Ectodermal cell (in vitro differentiated cells): ENCODE measurements at regions not wholly inside any gene's neighbourhood (a gene's known extent, or its start where the extent isn't known, plus 50 kb on each side); places are given as distances from the start of the nearest gene placed in this dataset.

Experiments
- H3K27ac ChIP-seq: 2 replicates; pipeline ENCODE4 v1.7.0; 2013; ENCODE audit warnings: mild to moderate bottlenecking, low read depth, low read length; ENCODE audit not compliant: insufficient read depth, poor library complexity, severe bottlenecking
- H3K27me3 ChIP-seq: 2 replicates; pipeline ENCODE4 v1.7.0; 2013; ENCODE audit warnings: mild to moderate bottlenecking, low read length; ENCODE audit not compliant: insufficient read depth, control insufficient read depth, poor library complexity, severe bottlenecking
- H3K36me3 ChIP-seq: one replicate; pipeline ENCODE4 v1.7.0; 2013; ENCODE audit warnings: low read length; ENCODE audit not compliant: control insufficient read depth, insufficient read depth
- H3K4me1 ChIP-seq: one replicate; pipeline ENCODE4 v1.7.0; 2013; ENCODE audit warnings: low read length; ENCODE audit not compliant: control insufficient read depth, insufficient read depth
- H3K4me3 ChIP-seq: 2 replicates; pipeline ENCODE4 v1.7.0; 2013; ENCODE audit warnings: low read depth, low read length, control low read depth; ENCODE audit not compliant: insufficient read depth
- H3K9me3 ChIP-seq: 2 replicates; pipeline ENCODE4 v1.7.0; 2013; ENCODE audit warnings: mild to moderate bottlenecking, low read length, moderate library complexity; ENCODE audit not compliant: control insufficient read depth
- WGBS, 2 experiments: methylation state at CpG; one replicate each; pipeline ENCODE4 v1.1.7; 2013; ENCODE audit warnings: missing lambda C conversion rate in 2 of 2; 5-methylcytosine and 5-hydroxymethylcytosine counted together

- Histone ChIP-seq H3K4me1 (no peaks in the 10 kb centered on the region), H3K4me3 (no peak overlapping the region), H3K36me3 (no peaks in the 10 kb centered on the region), H3K27me3 (no peaks in the 10 kb centered on the region), H3K27ac (no peak overlapping the region), H3K9me3 (no peaks in the 10 kb centered on the region)
- WGBS, 2 experiments, result 86 to 90% methylated on average over 1 of the region's 1 CpG
Observed at GRCh38 chr9:105846825-105847224, 152.5 kb downstream of the TMEM38B start.

- no peaks in the 10 kb centered on the region for H3K4me1 ChIP-seq
- H3K27me3 ChIP-seq, result no peaks in the 10 kb centered on the region
- H3K9me3 ChIP-seq, result no peaks in the 10 kb centered on the region
- no peak overlapping the region for H3K27ac ChIP-seq
- WGBS, 2 experiments, result 92 to 96% methylated on average over 3 to 4 of the region's 4 CpGs
- no peak overlapping the region for H3K4me3 ChIP-seq
- no peaks in the 10 kb centered on the region for H3K36me3 ChIP-seq
Observed at GRCh38 chr9:105850852-105851500, 156.6 kb downstream of the TMEM38B start.

- WGBS, 2 experiments, result no CpG with 5 or more reads among the region's 1 CpG
Observed at GRCh38 chr9:105854026-105854782, 159.9 kb downstream of the TMEM38B start.

GRCh38 chr9:105854783-105855724 lies 160.7 kb downstream of the TMEM38B start:
- 93 to 94% methylated on average over 2 to 3 of the region's 3 CpGs for WGBS, 2 experiments
- Histone ChIP-seq H3K27ac (no peak overlapping the region), H3K9me3 (no peaks in the 10 kb centered on the region), H3K4me1 (no peaks in the 10 kb centered on the region), H3K36me3 (no peaks in the 10 kb centered on the region), H3K27me3 (no peaks in the 10 kb centered on the region), H3K4me3 (no peak overlapping the region)

More at GRCh38 chr9:105854026-105854782, 159.9 kb downstream of the TMEM38B start:
- Histone ChIP-seq H3K9me3 (no peaks in the 10 kb centered on the region), H3K4me3 (no peak overlapping the region), H3K36me3 (no peaks in the 10 kb centered on the region), H3K4me1 (no peaks in the 10 kb centered on the region), H3K27me3 (no peaks in the 10 kb centered on the region), H3K27ac (no peak overlapping the region)

- H3K4me3 ChIP-seq, result no peak overlapping the region
- H3K27me3 ChIP-seq, result no peaks in the 10 kb centered on the region
- no peak overlapping the region for H3K27ac ChIP-seq
- no peaks in the 10 kb centered on the region for H3K9me3 ChIP-seq
- H3K4me1 ChIP-seq, result no peaks in the 10 kb centered on the region
- WGBS, 2 experiments, result 86 to 96% methylated on average over 3 of the region's 3 CpGs
- H3K36me3 ChIP-seq, result no peaks in the 10 kb centered on the region
Observed at GRCh38 chr9:105855987-105856386, 161.6 kb downstream of the TMEM38B start.

GRCh38 chr9:105858006-105858690 lies 163.8 kb downstream of the TMEM38B start:
- Histone ChIP-seq H3K27ac (no peak overlapping the region), H3K4me3 (no peak overlapping the region), H3K27me3 (no peaks in the 10 kb centered on the region), H3K36me3 (no peaks in the 10 kb centered on the region), H3K4me1 (no peaks in the 10 kb centered on the region), H3K9me3 (no peaks in the 10 kb centered on the region)
- WGBS, 2 experiments, result 86 to 94% methylated on average over 1 of the region's 1 CpG

GRCh38 chr9:105858877-105859276 lies 164.5 kb downstream of the TMEM38B start:
- no peaks in the 10 kb centered on the region for H3K4me1 ChIP-seq
- H3K27ac ChIP-seq, result no peak overlapping the region
- no peaks in the 10 kb centered on the region for H3K9me3 ChIP-seq
- no peaks in the 10 kb centered on the region for H3K27me3 ChIP-seq
- H3K36me3 ChIP-seq, result no peaks in the 10 kb centered on the region
- no peak overlapping the region for H3K4me3 ChIP-seq

GRCh38 chr9:105859428-105860091 lies 165.2 kb downstream of the TMEM38B start:
- Histone ChIP-seq H3K27me3 (no peaks in the 10 kb centered on the region), H3K27ac (no peak overlapping the region), H3K9me3 (no peaks in the 10 kb centered on the region), H3K4me1 (no peaks in the 10 kb centered on the region), H3K36me3 (no peaks in the 10 kb centered on the region), H3K4me3 (no peak overlapping the region)

- Histone ChIP-seq H3K27me3 (no peaks in the 10 kb centered on the region), H3K9me3 (no peaks in the 10 kb centered on the region), H3K4me3 (no peak overlapping the region), H3K27ac (no peak overlapping the region), H3K4me1 (no peaks in the 10 kb centered on the region), H3K36me3 (no peaks in the 10 kb centered on the region)
- 83 to 100% methylated on average over 1 to 2 of the region's 2 CpGs for WGBS, 2 experiments
Observed at GRCh38 chr9:105860516-105860915, 166.2 kb downstream of the TMEM38B start.
